ENCODE measurements at regions not wholly inside any gene's neighbourhood (a gene's known extent, or its start where the extent isn't known, plus 50 kb on each side); places are given as distances from the start of the nearest gene placed in this dataset.

- no peak for TF ChIP-seq RAD21 (IDR thresholded peaks at IDR 0.05; ENCODE audit: low read depth)
- no peak for TF ChIP-seq YY1 (IDR thresholded peaks at IDR 0.05; ENCODE audit: low read depth)
- no peak for TF ChIP-seq REST (IDR thresholded peaks at IDR 0.05; ENCODE audit: low read depth)
- no peak for TF ChIP-seq FOXM1 (IDR thresholded peaks at IDR 0.05; ENCODE audit: borderline replicate concordance, low read depth)
- TF ChIP-seq TCF12 (IDR thresholded peaks at IDR 0.05; ENCODE audit: low read depth) = no peak
- TF ChIP-seq EGR1 (IDR thresholded peaks at IDR 0.05) = no peak
- TF ChIP-seq EP300 (IDR thresholded peaks at IDR 0.05; ENCODE audit: borderline replicate concordance) = no peak
- no peak for TF ChIP-seq ZBTB7A (IDR thresholded peaks at IDR 0.05; ENCODE audit: low read depth)
- no peak for TF ChIP-seq CREB1 (IDR thresholded peaks at IDR 0.05; ENCODE audit: low read depth)
- TF ChIP-seq TAF1 (IDR thresholded peaks at IDR 0.05; ENCODE audit: low read depth) = no peak
Measured at GRCh38 chr15:47586653-47587224, 130.6 kb upstream of the SEMA6D start.
